Colonic mucosa (tissue), 4 donors: ENCODE measurements at regions not wholly inside any gene's neighbourhood (a gene's known extent, or its start where the extent isn't known, plus 50 kb on each side); places are given as distances from the start of the nearest gene placed in this dataset.

ENCODE experiments used
- DNase-seq: peaks from one replicate; pipeline ENCODE4 v3.0.0-alpha.2; 2020
- H3K27ac ChIP-seq: fragments of 200-600 bp; one replicate; pipeline ENCODE4 v1.8.0; 2021
- H3K27me3 ChIP-seq: fragments of 200-600 bp; one replicate; pipeline ENCODE4 v1.8.0; 2021
- H3K36me3 ChIP-seq: fragments of 200-600 bp; one replicate; pipeline ENCODE4 v1.8.0; 2021
- H3K4me1 ChIP-seq: fragments of 200-600 bp; one replicate; pipeline ENCODE4 v1.8.0; 2021; ENCODE audit warnings: mild to moderate bottlenecking
- H3K4me3 ChIP-seq: fragments of 200-600 bp; one replicate; pipeline ENCODE4 v1.8.0; 2021
- H3K9ac ChIP-seq, 2 donors: one replicate each; pipeline ENCODE4 v1.7.0; 2013; ENCODE audit warnings: control low read depth in 2 of 2, low read depth in 2 of 2, low read length in 2 of 2
- H3K9me3 ChIP-seq: fragments of 200-600 bp; one replicate; pipeline ENCODE4 v1.8.0; 2021
- intact Hi-C: fragments of 100-400 bp; cut with DNase I; formaldehyde crosslinking; loops from one replicate; pipeline ENCODE4 v1.14.1; 2022
- TF ChIP-seq, protein P1 (sequence below): fragments of 200-600 bp; IDR thresholded peaks from one replicate; pipeline ENCODE4 v1.8.0; 2022; ENCODE audit warnings: antibody characterized with exemption, mild to moderate bottlenecking
- donor health status: healthy.
- donor health status: DM: no; HTN: no; CAD: no.
- donor health status: DM: no; HTN: no; CAD: no.

DNA sequence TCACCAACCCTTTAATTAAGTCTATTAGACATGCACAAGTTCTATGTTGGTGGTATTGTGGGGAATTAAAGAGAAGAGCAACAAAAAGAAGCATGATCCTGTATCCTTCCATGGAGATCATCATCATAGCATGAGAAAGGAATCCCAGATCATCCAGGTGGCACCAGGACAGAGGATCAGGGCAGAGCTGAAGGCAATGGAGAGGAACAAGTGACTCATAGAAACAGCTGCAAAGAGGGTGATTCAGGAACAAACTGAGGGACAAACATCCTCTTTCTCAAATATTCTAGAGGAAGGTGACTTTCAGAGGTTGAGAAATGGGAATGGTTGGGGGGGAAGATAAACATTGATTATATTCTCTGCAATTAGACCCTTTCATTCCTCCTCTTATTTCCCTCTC, 105.5 kb upstream of the OTUD4 start:
- intact Hi-C loops: no loop called here
- Histone ChIP-seq H3K4me1 (no peaks in the 10 kb centered on the region), H3K4me3 (no peak overlapping the region), H3K27me3 (no peaks in the 10 kb centered on the region), H3K9me3 (no peaks in the 10 kb centered on the region), H3K36me3 (no peaks in the 10 kb centered on the region), H3K27ac (no peak overlapping the region), H3K9ac (no peak overlapping the region)
- no peak for DNase-seq
- TF ChIP-seq, protein P1, sequence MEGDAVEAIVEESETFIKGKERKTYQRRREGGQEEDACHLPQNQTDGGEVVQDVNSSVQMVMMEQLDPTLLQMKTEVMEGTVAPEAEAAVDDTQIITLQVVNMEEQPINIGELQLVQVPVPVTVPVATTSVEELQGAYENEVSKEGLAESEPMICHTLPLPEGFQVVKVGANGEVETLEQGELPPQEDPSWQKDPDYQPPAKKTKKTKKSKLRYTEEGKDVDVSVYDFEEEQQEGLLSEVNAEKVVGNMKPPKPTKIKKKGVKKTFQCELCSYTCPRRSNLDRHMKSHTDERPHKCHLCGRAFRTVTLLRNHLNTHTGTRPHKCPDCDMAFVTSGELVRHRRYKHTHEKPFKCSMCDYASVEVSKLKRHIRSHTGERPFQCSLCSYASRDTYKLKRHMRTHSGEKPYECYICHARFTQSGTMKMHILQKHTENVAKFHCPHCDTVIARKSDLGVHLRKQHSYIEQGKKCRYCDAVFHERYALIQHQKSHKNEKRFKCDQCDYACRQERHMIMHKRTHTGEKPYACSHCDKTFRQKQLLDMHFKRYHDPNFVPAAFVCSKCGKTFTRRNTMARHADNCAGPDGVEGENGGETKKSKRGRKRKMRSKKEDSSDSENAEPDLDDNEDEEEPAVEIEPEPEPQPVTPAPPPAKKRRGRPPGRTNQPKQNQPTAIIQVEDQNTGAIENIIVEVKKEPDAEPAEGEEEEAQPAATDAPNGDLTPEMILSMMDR: no peak

DNA sequence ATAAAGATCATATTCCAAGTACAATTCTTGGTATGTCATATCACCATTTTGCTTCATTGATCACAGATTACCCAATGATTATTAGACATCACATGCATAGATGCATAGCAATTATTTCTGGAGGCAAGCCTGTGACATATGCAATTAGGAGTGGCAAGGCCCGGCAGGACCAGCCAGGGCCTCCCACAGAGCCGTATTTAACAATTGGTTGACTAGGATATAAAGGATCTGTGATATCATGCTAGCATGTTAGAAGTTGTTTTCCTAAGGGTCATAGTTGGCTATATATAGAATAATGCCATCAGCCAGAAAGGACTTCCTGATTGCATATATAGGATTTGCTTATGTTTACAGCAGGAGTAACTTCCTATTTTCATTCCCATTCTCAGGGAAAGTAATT, 103.5 kb upstream of the OTUD4 start:
- no peaks in the 10 kb centered on the region for H3K4me1 ChIP-seq
- no peaks in the 10 kb centered on the region for H3K27me3 ChIP-seq
- no peak overlapping the region for H3K9ac ChIP-seq
- TF ChIP-seq, protein P1: no peak
- intact Hi-C loops: no loop called here
- no peaks in the 10 kb centered on the region for H3K36me3 ChIP-seq
- H3K4me3 ChIP-seq: no peak overlapping the region
- no peaks in the 10 kb centered on the region for H3K9me3 ChIP-seq
- H3K27ac ChIP-seq: no peak overlapping the region
- DNase-seq: no peak

DNA sequence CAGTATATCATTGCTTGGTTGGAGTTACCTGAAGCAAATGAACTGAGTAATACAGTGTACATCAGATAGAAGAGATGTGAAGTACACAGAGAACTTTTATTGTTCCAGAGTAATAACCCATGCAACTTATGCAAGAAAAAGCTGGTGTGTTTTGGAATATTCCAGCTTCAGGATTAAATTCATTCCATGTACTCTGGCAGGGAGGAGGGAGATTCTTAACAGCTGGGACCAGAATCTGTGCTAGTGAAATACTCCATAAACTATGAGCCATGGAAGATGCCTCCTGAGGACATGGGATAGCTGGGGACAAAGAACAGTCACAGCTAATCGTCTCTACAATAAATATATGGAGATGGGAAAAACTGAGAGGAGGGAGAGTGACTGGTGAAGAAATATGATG, 101.6 kb upstream of the OTUD4 start:
- Histone ChIP-seq H3K27ac (no peak overlapping the region), H3K9me3 (no peaks in the 10 kb centered on the region), H3K4me3 (no peak overlapping the region), H3K9ac (no peak overlapping the region), H3K27me3 (no peaks in the 10 kb centered on the region), H3K36me3 (no peaks in the 10 kb centered on the region), H3K4me1 (no peaks in the 10 kb centered on the region)
- intact Hi-C loops: no loop called here
- DNase-seq: no peak
- TF ChIP-seq, protein P1: no peak

DNA sequence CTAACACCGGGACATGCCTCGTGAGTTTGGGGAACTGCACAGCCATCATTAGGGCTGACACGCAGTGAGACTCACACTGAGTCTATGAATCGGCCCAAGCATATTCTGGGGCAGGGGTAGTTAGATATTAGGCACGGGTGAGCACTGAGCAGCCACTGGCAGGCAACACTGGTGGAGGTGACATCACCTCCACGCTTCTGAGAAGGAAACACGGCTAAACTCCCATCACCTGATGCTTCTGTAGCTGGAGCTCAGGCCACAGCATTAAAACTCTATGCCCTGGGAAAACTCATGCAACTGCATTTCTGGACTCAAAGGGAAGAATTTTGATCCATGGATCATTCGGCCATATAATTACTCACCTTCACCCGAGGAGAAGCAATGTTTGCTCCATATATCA, 100.8 kb upstream of the OTUD4 start:
- intact Hi-C loops: no loop called here

DNA sequence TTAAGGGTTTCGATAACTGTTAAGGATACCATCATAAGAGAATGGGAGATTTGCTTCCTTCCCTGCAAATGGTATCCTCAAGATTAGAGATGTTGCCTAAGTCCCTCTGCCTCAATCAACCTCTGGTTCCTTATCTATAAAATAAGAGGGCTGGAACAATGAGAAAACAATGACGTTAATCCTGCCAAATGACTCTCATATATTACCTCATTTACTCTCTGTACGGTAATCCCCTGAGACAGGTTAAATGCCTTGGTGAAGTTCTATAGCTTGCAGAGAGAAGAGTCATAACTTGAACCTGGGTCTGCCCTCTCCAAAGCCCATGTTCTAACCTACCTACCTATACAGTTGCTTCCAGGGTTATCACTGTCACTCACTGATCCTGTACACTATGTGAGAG, 100.2 kb upstream of the OTUD4 start:
- Histone ChIP-seq H3K36me3 (no peaks in the 10 kb centered on the region), H3K4me1 (no peaks in the 10 kb centered on the region), H3K27me3 (no peaks in the 10 kb centered on the region), H3K27ac (no peak overlapping the region), H3K4me3 (no peak overlapping the region), H3K9ac (no peak overlapping the region), H3K9me3 (no peaks in the 10 kb centered on the region)
- no peak for DNase-seq
- intact Hi-C loops: no loop called here
- TF ChIP-seq, protein P1: no peak

More for the DNA sequence above, 100.8 kb upstream of the OTUD4 start:
- TF ChIP-seq, protein P1: no peak
- no peaks in the 10 kb centered on the region for H3K27me3 ChIP-seq
- no peak for DNase-seq
- H3K36me3 ChIP-seq: no peaks in the 10 kb centered on the region
- H3K4me1 ChIP-seq: no peaks in the 10 kb centered on the region
- no peak overlapping the region for H3K9ac ChIP-seq
- no peaks in the 10 kb centered on the region for H3K9me3 ChIP-seq
- no peak overlapping the region for H3K4me3 ChIP-seq
- H3K27ac ChIP-seq: no peak overlapping the region
